ENCODE measurements at regions not wholly inside any gene's neighbourhood (a gene's known extent, or its start where the extent isn't known, plus 50 kb on each side); places are given as distances from the start of the nearest gene placed in this dataset.

- POLR2A ChIA-PET (ENCODE audit: unreplicated experiment): no interaction called here
- no peaks in the 10 kb centered on the region for H3K4me1 ChIP-seq (replicated peaks; ENCODE audit: insufficient read depth)
- no peaks in the 10 kb centered on the region for H3K9me3 ChIP-seq (ENCODE audit: insufficient read depth, low read depth)
- DNase-seq: no peak
- H3K79me2 ChIP-seq (ENCODE audit: low read depth): no peaks in the 10 kb centered on the region
- no peaks in the 10 kb centered on the region for H3K9me2 ChIP-seq (ENCODE audit: insufficient read depth)
- H3K27me3 ChIP-seq (ENCODE audit: insufficient read depth, low read depth): no peaks in the 10 kb centered on the region
- TF ChIP-seq EZH2 (IDR thresholded peaks at IDR 0.05; ENCODE audit: low read depth) (no peak), CTCF (conservative IDR thresholded peaks at IDR 0.05) (no peak)
- intact Hi-C loops (cut with micrococcal nuclease; ENCODE audit: unreplicated experiment): no loop called here
- CTCF ChIA-PET: no interaction called here
- H3F3A ChIP-seq (ENCODE audit: insufficient read depth, low read depth): no peaks in the 10 kb centered on the region
- BruUV-seq (replicated peaks): no TSS peak
- H3K27ac ChIP-seq: no peak overlapping the region
- no peak overlapping the region for H3K4me2 ChIP-seq
- H2AFZ ChIP-seq: no peak overlapping the region
- no peak overlapping the region for H3K4me3 ChIP-seq
- H4K20me1 ChIP-seq (ENCODE audit: insufficient read depth): no peaks in the 10 kb centered on the region
- H3K36me3 ChIP-seq (ENCODE audit: low read depth): no peaks in the 10 kb centered on the region
Observed at GRCh38 chr20:39968495-39968894, 720.5 kb downstream of the MAFB start.

GRCh38 chr20:39967806-39968205 lies 721.2 kb downstream of the MAFB start:
- Histone ChIP-seq H3K36me3 (ENCODE audit: low read depth) (no peaks in the 10 kb centered on the region), H3K4me3 (no peak overlapping the region), H3K9me3 (ENCODE audit: insufficient read depth, low read depth) (no peaks in the 10 kb centered on the region), H4K20me1 (ENCODE audit: insufficient read depth) (no peaks in the 10 kb centered on the region), H3K27me3 (ENCODE audit: insufficient read depth, low read depth) (no peaks in the 10 kb centered on the region), H3F3A (ENCODE audit: insufficient read depth, low read depth) (no peaks in the 10 kb centered on the region), H3K27ac (no peak overlapping the region), H3K9me2 (ENCODE audit: insufficient read depth) (no peaks in the 10 kb centered on the region), H2AFZ (no peak overlapping the region), H3K79me2 (ENCODE audit: low read depth) (no peaks in the 10 kb centered on the region), H3K4me2 (no peak overlapping the region), H3K4me1 (replicated peaks; ENCODE audit: insufficient read depth) (no peaks in the 10 kb centered on the region)
- ChIA-PET CTCF (no interaction called here), POLR2A (ENCODE audit: unreplicated experiment) (no interaction called here)
- intact Hi-C loops (cut with micrococcal nuclease; ENCODE audit: unreplicated experiment): no loop called here
- no peak for DNase-seq
- no peak for TF ChIP-seq EZH2 (IDR thresholded peaks at IDR 0.05; ENCODE audit: low read depth)
- TF ChIP-seq CTCF (conservative IDR thresholded peaks at IDR 0.05): no peak
- BruUV-seq (replicated peaks): no TSS peak

- ChIA-PET POLR2A (ENCODE audit: unreplicated experiment) (no interaction called here), CTCF (no interaction called here)
- no peaks in the 10 kb centered on the region for H3F3A ChIP-seq (ENCODE audit: insufficient read depth, low read depth)
- no peaks in the 10 kb centered on the region for H3K4me1 ChIP-seq (replicated peaks; ENCODE audit: insufficient read depth)
- H2AFZ ChIP-seq: no peak overlapping the region
- no peaks in the 10 kb centered on the region for H3K36me3 ChIP-seq (ENCODE audit: low read depth)
- H4K20me1 ChIP-seq (ENCODE audit: insufficient read depth): no peaks in the 10 kb centered on the region
- no peaks in the 10 kb centered on the region for H3K9me3 ChIP-seq (ENCODE audit: insufficient read depth, low read depth)
- DNase-seq: no peak
- H3K9me2 ChIP-seq (ENCODE audit: insufficient read depth): no peaks in the 10 kb centered on the region
- H3K4me2 ChIP-seq: no peak overlapping the region
- TF ChIP-seq EZH2 (IDR thresholded peaks at IDR 0.05; ENCODE audit: low read depth) (no peak), CTCF (conservative IDR thresholded peaks at IDR 0.05) (no peak)
- H3K4me3 ChIP-seq: no peak overlapping the region
- H3K27ac ChIP-seq: no peak overlapping the region
- peaks cover 15% of the 10 kb centered on the region; the same call in 1 of the 2 replicates for H3K27me3 ChIP-seq (ENCODE audit: insufficient read depth, low read depth)
- no peaks in the 10 kb centered on the region for H3K79me2 ChIP-seq (ENCODE audit: low read depth)
- no TSS peak for BruUV-seq (replicated peaks)
- intact Hi-C loops (cut with micrococcal nuclease; ENCODE audit: unreplicated experiment): no loop called here
Observed at GRCh38 chr20:39961637-39962244, 727.3 kb downstream of the MAFB start.
